HEK293 (cell line): ENCODE measurements at regions not wholly inside any gene's neighbourhood (a gene's known extent, or its start where the extent isn't known, plus 50 kb on each side); places are given as distances from the start of the nearest gene placed in this dataset.

Source experiments
- PRDM4 ChIP-seq: fragments of 450-650 bp; formaldehyde crosslinking; IDR thresholded peaks from 2 replicates; pipeline ENCODE4 v1.5.1; 2017; ENCODE audit warnings: missing biosample characterization, missing genetic modification characterization
- REST ChIP-seq: fragments of 450-650 bp; formaldehyde crosslinking; IDR thresholded peaks from 2 replicates; pipeline ENCODE4 v1.5.1; 2016; ENCODE audit warnings: missing biosample characterization, missing genetic modification characterization
- SCRT2 ChIP-seq: fragments of 450-650 bp; formaldehyde crosslinking; IDR thresholded peaks from 2 replicates; pipeline ENCODE4 v1.5.1; 2016; ENCODE audit warnings: missing biosample characterization, missing genetic modification characterization
- SP7 ChIP-seq: fragments of 450-650 bp; formaldehyde crosslinking; IDR thresholded peaks from 2 replicates; pipeline ENCODE4 v1.5.1; 2016; ENCODE audit warnings: missing biosample characterization, missing genetic modification characterization
- TRIM28 ChIP-seq: IDR thresholded peaks from 2 replicates; pipeline ENCODE4 v1.6.1; 2011; ENCODE audit warnings: low read length, control low read depth, borderline replicate concordance
- ZBTB11 ChIP-seq: fragments of 450-650 bp; formaldehyde crosslinking; conservative IDR thresholded peaks from 2 replicates; pipeline ENCODE4 v1.5.1; 2016; ENCODE audit warnings: low read depth, missing biosample characterization, missing genetic modification characterization
- ZFP41 ChIP-seq: fragments of 450-650 bp; formaldehyde crosslinking; IDR thresholded peaks from 2 replicates; pipeline ENCODE4 v1.5.1; 2016; ENCODE audit warnings: missing biosample characterization, missing genetic modification characterization, borderline replicate concordance
- ZNF112 ChIP-seq: fragments of 450-650 bp; formaldehyde crosslinking; IDR thresholded peaks from 2 replicates; pipeline ENCODE4 v1.5.0; 2017; ENCODE audit warnings: missing biosample characterization, missing genetic modification characterization
- ZNF292 ChIP-seq: fragments of 450-650 bp; formaldehyde crosslinking; IDR thresholded peaks from 2 replicates; pipeline ENCODE4 v1.5.1; 2016; ENCODE audit warnings: low read depth, missing biosample characterization, missing genetic modification characterization, borderline replicate concordance
- ZNF302 ChIP-seq: fragments of 450-650 bp; formaldehyde crosslinking; IDR thresholded peaks from 2 replicates; pipeline ENCODE4 v1.5.1; 2016; ENCODE audit warnings: missing biosample characterization, missing genetic modification characterization, low read depth
- ZNF341 ChIP-seq: fragments of 450-650 bp; formaldehyde crosslinking; IDR thresholded peaks from 2 replicates; pipeline ENCODE4; 2016; ENCODE audit warnings: low read depth, missing biosample characterization, missing genetic modification characterization
- ZNF362 ChIP-seq: fragments of 450-650 bp; formaldehyde crosslinking; IDR thresholded peaks from 2 replicates; pipeline ENCODE4 v1.5.1; 2016; ENCODE audit warnings: missing biosample characterization, missing genetic modification characterization
- ZNF404 ChIP-seq: fragments of 450-650 bp; formaldehyde crosslinking; IDR thresholded peaks from 2 replicates; pipeline ENCODE4 v1.5.1; 2017; ENCODE audit warnings: missing biosample characterization, missing genetic modification characterization
- ZNF548 ChIP-seq: fragments of 450-650 bp; formaldehyde crosslinking; IDR thresholded peaks from 2 replicates; pipeline ENCODE4 v1.5.1; 2016; ENCODE audit warnings: missing biosample characterization, missing genetic modification characterization
- ZNF555 ChIP-seq: fragments of 450-650 bp; formaldehyde crosslinking; conservative IDR thresholded peaks from 2 replicates; pipeline ENCODE4 v1.5.1; 2017; ENCODE audit warnings: missing biosample characterization, mild to moderate bottlenecking, missing genetic modification characterization, inconsistent platforms
- ZNF580 ChIP-seq: fragments of 450-650 bp; formaldehyde crosslinking; IDR thresholded peaks from 2 replicates; pipeline ENCODE4 v1.5.1; 2016; ENCODE audit warnings: missing biosample characterization, missing genetic modification characterization
- ZNF600 ChIP-seq: fragments of 450-650 bp; formaldehyde crosslinking; IDR thresholded peaks from 2 replicates; pipeline ENCODE4 v1.5.1; 2016; ENCODE audit warnings: missing biosample characterization, missing genetic modification characterization
- ZNF670 ChIP-seq: fragments of 450-650 bp; formaldehyde crosslinking; IDR thresholded peaks from 2 replicates; pipeline ENCODE4 v1.5.1; 2016; ENCODE audit warnings: missing biosample characterization, missing genetic modification characterization, low read depth
- TF ChIP-seq, protein P1 (sequence below): fragments of 450-650 bp; formaldehyde crosslinking; IDR thresholded peaks from 2 replicates; pipeline ENCODE4 v1.5.1; 2017; ENCODE audit warnings: missing biosample characterization, missing genetic modification characterization
- TF ChIP-seq, protein P2 (sequence below): IDR thresholded peaks from 2 replicates; pipeline ENCODE4 v1.6.1; 2011; ENCODE audit warnings: mild to moderate bottlenecking, low read depth, low read length, borderline replicate concordance
- TF ChIP-seq, protein P3 (sequence below): fragments of 450-650 bp; formaldehyde crosslinking; IDR thresholded peaks from 2 replicates; pipeline ENCODE4 v1.5.1; 2016; ENCODE audit warnings: missing biosample characterization, missing genetic modification characterization, low read depth
- TF ChIP-seq, protein P4 (sequence below): fragments of 450-650 bp; formaldehyde crosslinking; IDR thresholded peaks from 2 replicates; pipeline ENCODE4 v1.5.1; 2016; ENCODE audit warnings: missing biosample characterization, missing genetic modification characterization

DNA sequence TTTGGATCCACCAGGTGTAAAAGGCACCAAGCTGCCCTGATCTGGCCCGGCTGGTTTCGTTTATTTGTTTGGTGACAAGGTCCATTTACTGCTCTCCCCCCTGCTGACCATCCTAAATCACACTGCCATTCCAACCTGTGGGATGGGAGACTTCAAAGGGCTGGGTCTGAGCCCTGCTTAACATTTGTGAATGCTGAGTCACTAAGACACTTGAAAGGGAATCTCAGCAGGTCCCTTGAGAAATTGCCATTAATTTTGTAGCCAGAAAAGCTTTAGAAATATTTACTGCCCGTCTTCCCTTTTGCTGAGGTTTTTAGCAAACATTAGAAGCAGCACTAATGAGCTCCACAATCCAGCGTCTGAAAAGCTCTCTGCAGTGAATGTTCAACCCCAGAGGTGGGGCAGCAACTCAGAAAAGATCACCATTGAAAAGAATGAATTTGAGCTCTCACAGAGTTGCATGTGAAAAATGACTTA is 133.8 kb downstream of the ARL4C start (continued):
- TF ChIP-seq, protein P1, sequence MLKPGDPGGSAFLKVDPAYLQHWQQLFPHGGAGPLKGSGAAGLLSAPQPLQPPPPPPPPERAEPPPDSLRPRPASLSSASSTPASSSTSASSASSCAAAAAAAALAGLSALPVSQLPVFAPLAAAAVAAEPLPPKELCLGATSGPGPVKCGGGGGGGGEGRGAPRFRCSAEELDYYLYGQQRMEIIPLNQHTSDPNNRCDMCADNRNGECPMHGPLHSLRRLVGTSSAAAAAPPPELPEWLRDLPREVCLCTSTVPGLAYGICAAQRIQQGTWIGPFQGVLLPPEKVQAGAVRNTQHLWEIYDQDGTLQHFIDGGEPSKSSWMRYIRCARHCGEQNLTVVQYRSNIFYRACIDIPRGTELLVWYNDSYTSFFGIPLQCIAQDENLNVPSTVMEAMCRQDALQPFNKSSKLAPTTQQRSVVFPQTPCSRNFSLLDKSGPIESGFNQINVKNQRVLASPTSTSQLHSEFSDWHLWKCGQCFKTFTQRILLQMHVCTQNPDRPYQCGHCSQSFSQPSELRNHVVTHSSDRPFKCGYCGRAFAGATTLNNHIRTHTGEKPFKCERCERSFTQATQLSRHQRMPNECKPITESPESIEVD (tag by site-specific recombination) = peak; percentile 45
- TF ChIP-seq ZNF555 (no peak), ZNF670 (no peak), ZNF580 (tag by site-specific recombination) (no peak), REST (tag by site-specific recombination) (no peak), ZNF362 (tag by site-specific recombination) (no peak), ZNF341 (tag by site-specific recombination) (peak; percentile 53), ZFP41 (tag by site-specific recombination) (no peak), ZNF292 (tag by site-specific recombination) (no peak), ZNF548 (tag by site-specific recombination) (no peak), ZNF112 (tag by site-specific recombination) (no peak), ZNF600 (no peak), ZBTB11 (tag by site-specific recombination) (no peak), ZNF302 (tag by site-specific recombination) (no peak), ZNF404 (no peak), TRIM28 (no peak), SCRT2 (peak; percentile 93), PRDM4 (tag by site-specific recombination) (no peak), SP7 (tag by site-specific recombination) (peak; percentile 72)
- TF ChIP-seq, protein P2, sequence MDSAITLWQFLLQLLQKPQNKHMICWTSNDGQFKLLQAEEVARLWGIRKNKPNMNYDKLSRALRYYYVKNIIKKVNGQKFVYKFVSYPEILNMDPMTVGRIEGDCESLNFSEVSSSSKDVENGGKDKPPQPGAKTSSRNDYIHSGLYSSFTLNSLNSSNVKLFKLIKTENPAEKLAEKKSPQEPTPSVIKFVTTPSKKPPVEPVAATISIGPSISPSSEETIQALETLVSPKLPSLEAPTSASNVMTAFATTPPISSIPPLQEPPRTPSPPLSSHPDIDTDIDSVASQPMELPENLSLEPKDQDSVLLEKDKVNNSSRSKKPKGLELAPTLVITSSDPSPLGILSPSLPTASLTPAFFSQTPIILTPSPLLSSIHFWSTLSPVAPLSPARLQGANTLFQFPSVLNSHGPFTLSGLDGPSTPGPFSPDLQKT = no peak
- TF ChIP-seq, protein P3, sequence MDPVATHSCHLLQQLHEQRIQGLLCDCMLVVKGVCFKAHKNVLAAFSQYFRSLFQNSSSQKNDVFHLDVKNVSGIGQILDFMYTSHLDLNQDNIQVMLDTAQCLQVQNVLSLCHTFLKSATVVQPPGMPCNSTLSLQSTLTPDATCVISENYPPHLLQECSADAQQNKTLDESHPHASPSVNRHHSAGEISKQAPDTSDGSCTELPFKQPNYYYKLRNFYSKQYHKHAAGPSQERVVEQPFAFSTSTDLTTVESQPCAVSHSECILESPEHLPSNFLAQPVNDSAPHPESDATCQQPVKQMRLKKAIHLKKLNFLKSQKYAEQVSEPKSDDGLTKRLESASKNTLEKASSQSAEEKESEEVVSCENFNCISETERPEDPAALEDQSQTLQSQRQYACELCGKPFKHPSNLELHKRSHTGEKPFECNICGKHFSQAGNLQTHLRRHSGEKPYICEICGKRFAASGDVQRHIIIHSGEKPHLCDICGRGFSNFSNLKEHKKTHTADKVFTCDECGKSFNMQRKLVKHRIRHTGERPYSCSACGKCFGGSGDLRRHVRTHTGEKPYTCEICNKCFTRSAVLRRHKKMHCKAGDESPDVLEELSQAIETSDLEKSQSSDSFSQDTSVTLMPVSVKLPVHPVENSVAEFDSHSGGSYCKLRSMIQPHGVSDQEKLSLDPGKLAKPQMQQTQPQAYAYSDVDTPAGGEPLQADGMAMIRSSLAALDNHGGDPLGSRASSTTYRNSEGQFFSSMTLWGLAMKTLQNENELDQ (tag by site-specific recombination) = no peak
- TF ChIP-seq, protein P4, sequence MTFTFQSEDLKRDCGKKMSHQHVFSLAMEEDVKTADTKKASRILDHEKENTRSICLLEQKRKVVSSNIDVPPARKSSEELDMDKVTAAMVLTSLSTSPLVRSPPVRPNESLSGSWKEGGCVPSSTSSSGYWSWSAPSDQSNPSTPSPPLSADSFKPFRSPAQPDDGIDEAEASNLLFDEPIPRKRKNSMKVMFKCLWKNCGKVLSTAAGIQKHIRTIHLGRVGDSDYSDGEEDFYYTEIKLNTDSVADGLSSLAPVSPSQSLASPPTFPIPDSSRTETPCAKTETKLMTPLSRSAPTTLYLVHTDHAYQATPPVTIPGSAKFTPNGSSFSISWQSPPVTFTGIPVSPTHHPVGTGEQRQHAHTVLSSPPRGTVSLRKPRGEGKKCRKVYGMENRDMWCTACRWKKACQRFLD (tag by site-specific recombination) = no peak
